ENCODE measurements at regions not wholly inside any gene's neighbourhood (a gene's known extent, or its start where the extent isn't known, plus 50 kb on each side); places are given as distances from the start of the nearest gene placed in this dataset.

DNA sequence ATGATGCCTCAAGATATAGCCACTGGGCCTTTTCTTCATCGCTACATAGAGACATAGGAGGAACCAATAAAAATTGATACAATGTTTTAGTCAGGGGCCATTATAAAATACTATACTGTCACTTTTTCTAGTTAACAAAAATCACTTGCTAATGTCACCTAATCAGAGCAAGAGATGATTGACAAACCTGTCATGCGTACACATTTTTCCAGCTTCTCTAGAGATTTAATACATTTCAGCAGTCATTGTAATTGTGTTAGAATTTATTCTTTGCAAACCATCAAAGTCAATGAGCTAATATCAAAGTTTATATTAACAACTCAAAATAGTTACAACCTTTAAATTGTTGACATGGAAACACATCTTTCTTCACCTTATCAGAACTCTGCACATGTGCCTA lies 513.6 kb upstream of the SEMA6A start:
- DNase-seq, result no peak
- ChIA-PET CTCF (no interaction called here), POLR2A (no interaction called here)
- Mint-ChIP-seq H3K27ac (no peak overlapping the region), H3K4me3 (no peak overlapping the region), H3K4me1 (ENCODE audit: low read depth) (no peaks in the 10 kb centered on the region), H3K9me3 (no peaks in the 10 kb centered on the region), H3K27me3 (no peaks in the 10 kb centered on the region), H3K36me3 (ENCODE audit: low read depth) (no peaks in the 10 kb centered on the region)
- TF ChIP-seq, protein P1, sequence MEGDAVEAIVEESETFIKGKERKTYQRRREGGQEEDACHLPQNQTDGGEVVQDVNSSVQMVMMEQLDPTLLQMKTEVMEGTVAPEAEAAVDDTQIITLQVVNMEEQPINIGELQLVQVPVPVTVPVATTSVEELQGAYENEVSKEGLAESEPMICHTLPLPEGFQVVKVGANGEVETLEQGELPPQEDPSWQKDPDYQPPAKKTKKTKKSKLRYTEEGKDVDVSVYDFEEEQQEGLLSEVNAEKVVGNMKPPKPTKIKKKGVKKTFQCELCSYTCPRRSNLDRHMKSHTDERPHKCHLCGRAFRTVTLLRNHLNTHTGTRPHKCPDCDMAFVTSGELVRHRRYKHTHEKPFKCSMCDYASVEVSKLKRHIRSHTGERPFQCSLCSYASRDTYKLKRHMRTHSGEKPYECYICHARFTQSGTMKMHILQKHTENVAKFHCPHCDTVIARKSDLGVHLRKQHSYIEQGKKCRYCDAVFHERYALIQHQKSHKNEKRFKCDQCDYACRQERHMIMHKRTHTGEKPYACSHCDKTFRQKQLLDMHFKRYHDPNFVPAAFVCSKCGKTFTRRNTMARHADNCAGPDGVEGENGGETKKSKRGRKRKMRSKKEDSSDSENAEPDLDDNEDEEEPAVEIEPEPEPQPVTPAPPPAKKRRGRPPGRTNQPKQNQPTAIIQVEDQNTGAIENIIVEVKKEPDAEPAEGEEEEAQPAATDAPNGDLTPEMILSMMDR (IDR thresholded peaks at IDR 0.05), result no peak
- ATAC-seq, result no peak
- intact Hi-C loops (cut with micrococcal nuclease), result no loop called here

DNA sequence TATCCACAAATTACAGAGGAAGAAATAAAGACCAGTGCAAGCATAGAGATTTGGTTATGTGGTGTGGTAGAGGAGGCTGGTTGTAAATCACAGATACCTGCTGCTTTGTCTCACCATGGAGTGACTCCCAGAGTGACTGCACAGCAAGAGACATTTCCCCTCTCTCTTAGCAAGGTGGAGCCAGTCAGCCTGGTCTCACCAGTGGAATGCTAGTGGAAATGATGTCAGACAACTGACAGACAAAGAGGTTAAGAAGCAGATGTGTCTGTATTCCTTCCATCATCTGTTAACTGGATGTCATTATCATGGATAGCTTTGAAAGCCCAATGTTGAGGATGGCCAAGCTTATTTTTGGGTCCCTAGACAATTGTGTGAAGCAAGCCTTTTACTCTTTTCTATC lies 509.4 kb upstream of the SEMA6A start:
- CTCF ChIA-PET, result no interaction called here
- H3K9me3 Mint-ChIP-seq, result no peaks in the 10 kb centered on the region

DNA sequence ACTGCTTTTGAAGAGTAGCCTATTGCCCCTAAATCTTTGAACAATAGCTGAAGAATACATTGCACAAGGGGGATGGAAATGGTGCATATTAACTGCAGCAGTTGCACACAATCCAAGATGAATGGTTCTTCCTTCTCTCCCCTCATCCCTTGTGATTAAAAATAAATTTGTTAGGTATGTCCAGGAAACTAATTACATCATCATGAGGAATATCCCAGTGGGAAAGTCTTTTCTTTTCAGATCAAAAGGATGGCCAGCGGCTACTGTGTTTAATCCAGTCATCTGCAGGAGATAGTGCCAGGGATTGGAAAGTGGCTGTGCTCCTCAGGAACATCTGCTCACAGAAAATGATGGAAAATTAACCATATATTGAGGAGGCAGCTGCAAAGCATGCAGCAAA lies 508.4 kb upstream of the SEMA6A start:
- Mint-ChIP-seq H3K27ac (no peak overlapping the region), H3K36me3 (ENCODE audit: low read depth) (no peaks in the 10 kb centered on the region), H3K4me1 (ENCODE audit: low read depth) (no peaks in the 10 kb centered on the region), H3K27me3 (no peaks in the 10 kb centered on the region), H3K9me3 (no peaks in the 10 kb centered on the region), H3K4me3 (no peak overlapping the region)
- ATAC-seq, result no peak
- TF ChIP-seq, protein P1 (IDR thresholded peaks at IDR 0.05), result no peak
- ChIA-PET CTCF (no interaction called here), POLR2A (no interaction called here)
- intact Hi-C loops (cut with micrococcal nuclease), result no loop called here
- no peak for DNase-seq

More for the DNA sequence above, 509.4 kb upstream of the SEMA6A start:
- no peaks in the 10 kb centered on the region for H3K36me3 Mint-ChIP-seq (ENCODE audit: low read depth)
- ATAC-seq (no peak), DNase-seq (no peak)
- H3K27me3 Mint-ChIP-seq, result no peaks in the 10 kb centered on the region
- no peak overlapping the region for H3K4me3 Mint-ChIP-seq
- POLR2A ChIA-PET, result no interaction called here
- intact Hi-C loops (cut with micrococcal nuclease), result no loop called here
- TF ChIP-seq, protein P1 (IDR thresholded peaks at IDR 0.05), result no peak
- H3K27ac Mint-ChIP-seq, result no peak overlapping the region
- no peaks in the 10 kb centered on the region for H3K4me1 Mint-ChIP-seq (ENCODE audit: low read depth)

DNA sequence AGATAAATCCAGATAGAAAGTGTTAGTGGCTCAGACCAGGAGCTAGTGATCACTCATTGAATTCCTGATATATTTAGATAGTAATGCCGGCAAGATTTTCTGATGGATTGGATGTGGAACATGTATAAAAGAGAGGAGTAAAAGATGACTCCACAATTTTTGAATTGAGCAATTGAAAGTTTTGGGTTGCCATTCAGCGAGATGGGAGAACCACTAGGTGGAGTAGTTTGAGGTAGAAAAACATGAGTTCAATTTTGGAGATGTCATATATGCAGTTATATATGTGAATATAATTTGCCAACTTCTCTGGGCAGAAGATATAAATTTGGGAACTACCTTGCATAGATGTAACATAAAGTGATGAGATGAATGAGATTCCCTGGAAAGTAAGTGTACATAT lies 502.5 kb upstream of the SEMA6A start:
- no peaks in the 10 kb centered on the region for H3K9me3 Mint-ChIP-seq

DNA sequence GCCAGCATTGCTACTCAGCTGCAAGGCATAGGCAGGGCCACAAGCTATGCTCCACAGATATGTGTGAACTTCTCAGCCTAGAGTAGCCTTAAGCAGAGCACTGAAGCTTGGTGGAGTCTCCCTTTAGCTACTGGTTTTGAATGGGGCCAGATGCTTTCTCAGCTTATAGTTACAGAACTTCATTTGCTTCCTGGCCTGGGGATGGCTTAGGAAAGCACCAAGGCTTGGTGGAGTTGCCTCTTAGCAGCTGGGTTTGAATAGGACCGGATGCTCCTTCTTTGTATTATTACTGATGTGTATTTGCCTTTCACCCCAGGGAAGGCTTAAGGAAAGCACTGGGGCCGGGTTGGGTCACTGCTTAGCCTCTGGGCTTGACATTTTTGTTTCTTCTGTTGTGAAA lies 497.8 kb upstream of the SEMA6A start:
- Mint-ChIP-seq H3K36me3 (ENCODE audit: low read depth) (no peaks in the 10 kb centered on the region), H3K9me3 (peaks cover 4% of the 10 kb centered on the region), H3K4me1 (ENCODE audit: low read depth) (no peaks in the 10 kb centered on the region), H3K27ac (no peak overlapping the region), H3K27me3 (no peaks in the 10 kb centered on the region), H3K4me3 (no peak overlapping the region)
- ATAC-seq (no peak), DNase-seq (no peak)
- TF ChIP-seq, protein P1 (IDR thresholded peaks at IDR 0.05), result no peak
- ChIA-PET CTCF (no interaction called here), POLR2A (no interaction called here)
- intact Hi-C loops (cut with micrococcal nuclease), result no loop called here

More for the DNA sequence above, 502.5 kb upstream of the SEMA6A start:
- DNase-seq (no peak), ATAC-seq (no peak)
- H3K27me3 Mint-ChIP-seq, result no peaks in the 10 kb centered on the region
- CTCF ChIA-PET, result no interaction called here
- H3K27ac Mint-ChIP-seq, result no peak overlapping the region
- no peaks in the 10 kb centered on the region for H3K36me3 Mint-ChIP-seq (ENCODE audit: low read depth)
- TF ChIP-seq, protein P1 (IDR thresholded peaks at IDR 0.05), result no peak
- intact Hi-C loops (cut with micrococcal nuclease), result no loop called here
- no peak overlapping the region for H3K4me3 Mint-ChIP-seq
- POLR2A ChIA-PET, result no interaction called here
- H3K4me1 Mint-ChIP-seq (ENCODE audit: low read depth), result no peaks in the 10 kb centered on the region
